Coronary artery (tissue), 2 donors: ENCODE measurements at regions not wholly inside any gene's neighbourhood (a gene's known extent, or its start where the extent isn't known, plus 50 kb on each side); places are given as distances from the start of the nearest gene placed in this dataset.

Source experiments
- DNase-seq: peaks from one replicate; pipeline ENCODE4 v3.0.0-alpha.2; 2017; ENCODE audit warnings: low spot score
- H3K27ac ChIP-seq, 2 donors: fragments of 200-600 bp; sonication (generic); one replicate each; pipeline ENCODE4 v1.5.1; 2016 to 2019
- H3K4me3 ChIP-seq: fragments of 200-600 bp; sonication (generic); 2 replicates; pipeline ENCODE4 v1.5.1; 2016; ENCODE audit warnings: mild to moderate bottlenecking, moderate library complexity
- TF ChIP-seq, protein P1 (sequence below): fragments of 200-600 bp; sonication (generic); IDR thresholded peaks from one replicate; pipeline ENCODE4 v1.5.1; 2019; ENCODE audit warnings: antibody characterized with exemption

DNA sequence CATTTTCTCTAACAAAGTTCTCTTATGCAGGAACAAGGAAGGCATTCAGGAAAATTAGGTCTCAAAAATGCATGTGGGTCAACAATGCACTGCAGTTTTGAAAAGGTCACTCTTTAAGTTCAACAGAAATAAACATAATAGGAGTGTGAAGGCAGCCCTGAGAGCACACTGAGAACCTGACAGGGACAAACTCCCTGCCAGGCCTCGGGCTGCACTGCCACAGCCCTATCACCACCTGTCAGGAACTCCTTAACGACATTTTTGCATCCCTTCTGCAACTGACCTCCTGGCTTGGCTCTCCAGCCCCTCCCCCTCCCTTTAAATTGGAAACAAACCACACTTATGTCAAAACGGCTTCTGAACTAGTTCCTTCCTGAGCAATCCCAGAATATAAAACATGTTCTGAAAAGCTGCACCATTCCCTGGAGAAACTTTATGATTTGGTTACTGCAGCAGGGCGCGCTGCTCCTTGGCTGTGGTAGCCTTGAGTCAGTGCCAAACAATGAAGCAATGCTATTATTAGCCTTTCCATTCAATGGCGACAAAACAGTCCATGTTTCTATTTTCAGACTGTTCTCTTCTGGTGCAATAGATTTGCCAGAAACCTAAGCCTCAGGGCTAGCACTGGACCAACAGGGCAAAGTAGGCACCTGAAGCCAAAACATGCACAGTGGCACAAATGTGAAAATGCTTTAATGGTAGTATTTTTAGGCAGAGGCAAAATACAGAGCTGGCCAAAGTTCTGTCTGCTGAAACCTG lies 160.1 kb upstream of the ZNF608 start:
- TF ChIP-seq, protein P1, sequence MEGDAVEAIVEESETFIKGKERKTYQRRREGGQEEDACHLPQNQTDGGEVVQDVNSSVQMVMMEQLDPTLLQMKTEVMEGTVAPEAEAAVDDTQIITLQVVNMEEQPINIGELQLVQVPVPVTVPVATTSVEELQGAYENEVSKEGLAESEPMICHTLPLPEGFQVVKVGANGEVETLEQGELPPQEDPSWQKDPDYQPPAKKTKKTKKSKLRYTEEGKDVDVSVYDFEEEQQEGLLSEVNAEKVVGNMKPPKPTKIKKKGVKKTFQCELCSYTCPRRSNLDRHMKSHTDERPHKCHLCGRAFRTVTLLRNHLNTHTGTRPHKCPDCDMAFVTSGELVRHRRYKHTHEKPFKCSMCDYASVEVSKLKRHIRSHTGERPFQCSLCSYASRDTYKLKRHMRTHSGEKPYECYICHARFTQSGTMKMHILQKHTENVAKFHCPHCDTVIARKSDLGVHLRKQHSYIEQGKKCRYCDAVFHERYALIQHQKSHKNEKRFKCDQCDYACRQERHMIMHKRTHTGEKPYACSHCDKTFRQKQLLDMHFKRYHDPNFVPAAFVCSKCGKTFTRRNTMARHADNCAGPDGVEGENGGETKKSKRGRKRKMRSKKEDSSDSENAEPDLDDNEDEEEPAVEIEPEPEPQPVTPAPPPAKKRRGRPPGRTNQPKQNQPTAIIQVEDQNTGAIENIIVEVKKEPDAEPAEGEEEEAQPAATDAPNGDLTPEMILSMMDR: no peak
- Histone ChIP-seq H3K27ac (peak overlapping the region; percentile 68 to 78), H3K4me3 (no peak overlapping the region)
- peak; percentile 75 for DNase-seq

DNA sequence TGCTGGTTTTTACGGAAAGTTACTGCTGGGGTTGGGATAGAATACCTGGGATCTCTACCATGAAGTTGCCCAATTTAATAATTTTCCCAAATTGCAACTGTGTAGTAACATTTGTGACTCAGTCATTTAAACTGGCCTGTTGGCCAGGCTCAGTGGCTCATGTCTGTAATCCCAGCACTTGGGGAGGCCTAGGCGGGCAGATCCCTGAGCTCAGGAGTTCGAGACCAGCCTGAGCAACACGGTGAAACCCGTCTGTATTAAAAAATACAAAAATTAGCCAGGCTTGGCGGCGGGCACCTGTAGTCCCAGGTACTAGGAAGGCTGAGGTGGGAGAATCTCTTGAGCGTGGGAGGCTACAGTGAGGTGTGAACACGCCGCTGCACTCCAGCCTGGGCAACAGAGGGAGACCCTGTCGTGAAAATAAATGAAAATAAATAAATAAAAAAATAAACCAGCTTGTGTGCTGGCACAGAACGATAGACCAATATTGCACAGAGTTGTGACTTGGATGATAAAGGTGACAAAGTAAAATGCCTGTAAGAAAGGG lies 160.7 kb upstream of the ZNF608 start:
- Histone ChIP-seq H3K27ac (peak overlapping the region; percentile 68 to 78), H3K4me3 (no peak overlapping the region)
- TF ChIP-seq, protein P1: no peak
- DNase-seq: no peak

DNA sequence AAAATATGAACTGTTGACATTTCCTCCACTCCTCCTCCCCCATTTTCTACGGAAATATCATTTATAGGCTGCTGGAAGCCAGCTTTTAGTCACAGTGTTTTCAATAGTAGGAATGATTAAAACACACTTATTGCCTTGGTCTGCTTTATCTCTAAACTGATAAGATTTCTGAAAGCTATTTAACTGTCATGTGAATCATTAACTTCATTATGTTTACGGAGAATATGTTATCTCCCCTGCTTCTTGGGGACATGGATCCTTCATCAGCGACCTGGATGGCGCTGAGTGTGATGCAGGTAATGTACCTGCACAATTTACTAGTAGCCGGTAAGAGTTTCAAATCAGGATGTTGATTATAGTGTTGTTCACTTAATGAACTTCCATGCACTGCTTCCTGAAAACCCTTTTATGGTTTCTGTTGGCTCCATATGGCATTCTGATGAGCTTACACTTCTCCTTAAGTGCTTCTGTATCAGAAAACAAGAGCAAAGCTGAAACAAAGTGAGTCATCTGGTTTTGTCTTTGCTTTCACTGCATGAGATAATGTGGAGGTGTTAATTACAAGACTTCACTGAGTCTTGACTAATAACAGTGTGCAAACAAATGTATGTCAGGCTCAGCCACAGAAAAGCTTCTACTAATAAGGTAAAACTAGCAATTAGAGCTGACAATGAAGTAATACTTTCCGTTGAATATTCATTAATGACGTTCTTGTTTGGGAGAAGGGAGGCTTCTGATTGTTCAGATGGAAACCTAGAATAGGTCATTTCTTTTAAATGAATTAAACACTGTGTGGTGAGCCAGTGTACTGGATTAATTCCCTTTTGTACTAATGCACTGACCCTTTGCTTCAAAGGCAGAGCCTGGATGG lies 162.4 kb upstream of the ZNF608 start:
- no peak overlapping the region for H3K27ac ChIP-seq
- H3K4me3 ChIP-seq: no peak overlapping the region
- TF ChIP-seq, protein P1: no peak
- DNase-seq: no peak

DNA sequence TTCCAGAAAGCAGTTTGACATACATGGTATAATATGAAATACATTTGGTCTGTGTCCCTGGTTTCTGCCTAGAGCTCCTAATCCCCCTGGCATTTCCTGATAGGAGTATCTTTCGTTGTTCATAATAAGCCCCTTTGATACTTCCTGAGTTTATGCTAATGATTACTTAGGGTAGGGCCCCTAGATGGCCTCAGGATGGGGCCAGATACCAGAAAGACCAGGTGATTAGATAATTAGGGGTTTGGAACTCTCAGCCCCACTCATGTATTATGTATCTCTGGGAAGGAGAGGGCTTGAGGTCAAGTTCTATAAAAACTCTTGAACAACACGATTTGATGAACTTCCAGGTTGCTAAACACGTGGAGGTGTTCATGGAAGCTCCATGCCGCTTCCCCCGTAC lies 163.3 kb upstream of the ZNF608 start:
- TF ChIP-seq, protein P1: no peak
- Histone ChIP-seq H3K27ac (no peak overlapping the region), H3K4me3 (no peak overlapping the region)
- DNase-seq: no peak

DNA sequence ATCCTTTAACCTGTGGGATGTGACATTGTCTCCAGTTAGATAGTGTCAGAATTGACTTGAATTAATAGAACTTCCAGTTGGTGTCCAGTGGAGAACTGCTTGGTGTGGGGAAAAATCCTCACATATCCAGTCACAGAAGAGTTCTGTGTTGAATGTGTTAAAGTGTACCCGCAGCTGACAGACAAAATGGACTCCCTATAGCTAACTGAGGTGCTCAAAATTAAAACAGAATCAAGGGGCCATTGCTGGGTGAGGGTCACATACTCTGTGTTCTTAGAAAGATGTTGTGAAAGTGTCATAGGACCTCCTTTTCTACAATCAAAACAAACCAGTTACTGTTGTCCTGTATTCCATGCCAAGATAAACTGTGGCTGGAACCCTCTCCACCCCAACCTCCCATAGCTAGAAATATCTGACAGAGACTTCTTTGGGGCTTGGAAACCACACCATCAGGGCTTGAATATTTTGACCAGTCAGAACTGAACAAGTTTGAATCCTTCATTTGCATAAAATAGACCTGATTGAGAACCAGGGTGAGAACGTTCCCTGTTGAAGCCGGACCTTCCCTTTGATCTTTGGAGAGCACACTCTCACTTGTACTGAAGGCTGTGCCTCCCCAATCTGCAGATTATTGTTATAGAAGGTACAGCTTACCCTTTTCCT lies 164.0 kb upstream of the ZNF608 start:
- H3K4me3 ChIP-seq: no peak overlapping the region
- no peak for DNase-seq
- TF ChIP-seq, protein P1: no peak
- H3K27ac ChIP-seq: no peak overlapping the region

DNA sequence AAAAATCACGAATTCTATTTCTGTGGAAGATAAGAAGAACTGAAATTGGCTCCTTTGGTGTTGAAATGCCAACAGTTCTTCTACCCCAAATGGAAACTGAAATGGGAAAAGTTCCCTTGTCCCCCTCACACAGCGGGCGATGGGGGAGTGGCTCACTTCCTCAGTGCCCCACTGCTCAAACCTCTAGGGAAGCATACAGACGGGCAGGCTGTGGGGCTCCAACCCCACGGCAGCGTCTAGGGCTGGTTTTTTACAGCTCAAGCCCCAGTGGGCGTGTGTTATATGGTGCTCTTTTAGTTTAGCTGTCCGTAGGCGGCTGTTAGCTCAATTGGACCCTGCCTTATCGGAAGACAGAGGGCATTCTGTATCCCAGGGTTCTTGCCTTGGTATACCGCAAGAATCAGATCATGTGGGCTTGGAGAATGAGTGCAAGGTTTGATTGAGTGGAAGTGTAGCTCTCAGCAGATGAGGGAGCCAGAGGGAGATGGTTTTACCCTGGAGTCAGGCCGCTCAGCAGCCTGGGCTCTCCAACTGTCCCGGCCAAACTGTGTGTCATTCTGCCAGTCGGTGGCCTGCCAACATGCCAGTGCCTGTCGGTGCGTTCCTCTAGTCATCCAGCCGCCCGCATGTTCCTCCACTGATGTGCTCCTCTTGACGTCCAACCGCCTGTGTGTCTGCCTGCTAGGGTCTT lies 166.3 kb upstream of the ZNF608 start:
- no peak for DNase-seq
- TF ChIP-seq, protein P1: no peak
- H3K4me3 ChIP-seq: no peak overlapping the region
- H3K27ac ChIP-seq: no peak overlapping the region
